ENCODE measurements at regions not wholly inside any gene's neighbourhood (a gene's known extent, or its start where the extent isn't known, plus 50 kb on each side); places are given as distances from the start of the nearest gene placed in this dataset.
"Not testable (repeated sequence)": the region's sequence is repeated elsewhere in the genome, so short reads cannot be mapped to it uniquely, and the experiment has no call there.

GRCh38 chr16:86735727-86736126, 157.4 kb downstream of the FOXL1 start:
- Histone ChIP-seq H3K27me3 (ENCODE audit: control insufficient read depth, insufficient read depth, low read length) (peaks cover 2% of the 10 kb centered on the region), H3K4me3 (replicated peaks in 1 of 4; ENCODE audit: control extremely low read depth in 1 of 4, insufficient read depth in 1 of 4, low read depth in 3 of 4, low read length in 4 of 4) (no peak overlapping the region), H3K9ac (ENCODE audit: insufficient read depth, low read length) (no peak overlapping the region), H3K4me2 (ENCODE audit: extremely low read depth, insufficient read depth, low read length) (no peak overlapping the region), H3K4me1 (ENCODE audit: control insufficient read depth, extremely low read depth, insufficient read depth, low read length) (peaks cover 5% of the 10 kb centered on the region), H3K79me2 (ENCODE audit: control insufficient read depth, insufficient read depth, low read length) (no peaks in the 10 kb centered on the region), H3K27ac (ENCODE audit: insufficient read depth, low read length) (no peak overlapping the region), H4K20me1 (ENCODE audit: control insufficient read depth, extremely low read depth, insufficient read depth, low read length) (no peaks in the 10 kb centered on the region), H3K36me3 (ENCODE audit: control insufficient read depth, insufficient read depth, low read length) (no peaks in the 10 kb centered on the region), H3K9me3 (ENCODE audit: control insufficient read depth, insufficient read depth, low read depth, low read length) (no peaks in the 10 kb centered on the region), H2AFZ (ENCODE audit: low read length) (no peak overlapping the region)
- TF ChIP-seq EZH2 (IDR thresholded peaks at IDR 0.05; ENCODE audit: low read length, missing control alignments) (no peak), CTCF (conservative IDR thresholded peaks at IDR 0.05 in 1 of 2, IDR thresholded peaks at IDR 0.05 in 1 of 2; ENCODE audit: low read depth in 1 of 2, low read length in 2 of 2) (no peak)
- DNase-seq (ENCODE audit: low read depth in 2 of 2): no peak

GRCh38 chr16:86736502-86736901, 158.2 kb downstream of the FOXL1 start:
- Histone ChIP-seq H3K79me2 (ENCODE audit: control insufficient read depth, insufficient read depth, low read length) (no peaks in the 10 kb centered on the region), H4K20me1 (ENCODE audit: control insufficient read depth, extremely low read depth, insufficient read depth, low read length) (no peaks in the 10 kb centered on the region), H3K27ac (ENCODE audit: insufficient read depth, low read length) (no peak overlapping the region), H3K4me2 (ENCODE audit: extremely low read depth, insufficient read depth, low read length) (no peak overlapping the region), H3K9ac (ENCODE audit: insufficient read depth, low read length) (no peak overlapping the region), H3K27me3 (ENCODE audit: control insufficient read depth, insufficient read depth, low read length) (peaks cover 2% of the 10 kb centered on the region), H3K4me1 (ENCODE audit: control insufficient read depth, extremely low read depth, insufficient read depth, low read length) (peaks cover 6% of the 10 kb centered on the region), H3K9me3 (ENCODE audit: control insufficient read depth, insufficient read depth, low read depth, low read length) (no peaks in the 10 kb centered on the region), H3K36me3 (ENCODE audit: control insufficient read depth, insufficient read depth, low read length) (no peaks in the 10 kb centered on the region), H3K4me3 (replicated peaks in 1 of 4; ENCODE audit: control extremely low read depth in 1 of 4, insufficient read depth in 1 of 4, low read depth in 3 of 4, low read length in 4 of 4) (no peak overlapping the region), H2AFZ (ENCODE audit: low read length) (no peak overlapping the region)
- no peak for DNase-seq (ENCODE audit: low read depth in 2 of 2)
- TF ChIP-seq CTCF (conservative IDR thresholded peaks at IDR 0.05 in 1 of 2, IDR thresholded peaks at IDR 0.05 in 1 of 2; ENCODE audit: low read depth in 1 of 2, low read length in 2 of 2): no peak
- no peak for TF ChIP-seq EZH2 (IDR thresholded peaks at IDR 0.05; ENCODE audit: low read length, missing control alignments)

GRCh38 chr16:86737083-86737482, 158.7 kb downstream of the FOXL1 start:
- Histone ChIP-seq H3K9me3 (ENCODE audit: control insufficient read depth, insufficient read depth, low read depth, low read length) (no peaks in the 10 kb centered on the region), H2AFZ (ENCODE audit: low read length) (no peak overlapping the region), H3K79me2 (ENCODE audit: control insufficient read depth, insufficient read depth, low read length) (no peaks in the 10 kb centered on the region), H3K27ac (ENCODE audit: insufficient read depth, low read length) (no peak overlapping the region), H4K20me1 (ENCODE audit: control insufficient read depth, extremely low read depth, insufficient read depth, low read length) (no peaks in the 10 kb centered on the region), H3K9ac (ENCODE audit: insufficient read depth, low read length) (no peak overlapping the region), H3K4me2 (ENCODE audit: extremely low read depth, insufficient read depth, low read length) (no peak overlapping the region), H3K36me3 (ENCODE audit: control insufficient read depth, insufficient read depth, low read length) (no peaks in the 10 kb centered on the region), H3K27me3 (ENCODE audit: control insufficient read depth, insufficient read depth, low read length) (no peaks in the 10 kb centered on the region), H3K4me3 (replicated peaks in 1 of 4; ENCODE audit: control extremely low read depth in 1 of 4, insufficient read depth in 1 of 4, low read depth in 3 of 4, low read length in 4 of 4) (no peak overlapping the region), H3K4me1 (ENCODE audit: control insufficient read depth, extremely low read depth, insufficient read depth, low read length) (peaks cover 8% of the 10 kb centered on the region)
- TF ChIP-seq CTCF (conservative IDR thresholded peaks at IDR 0.05 in 1 of 2, IDR thresholded peaks at IDR 0.05 in 1 of 2; ENCODE audit: low read depth in 1 of 2, low read length in 2 of 2) (no peak), EZH2 (IDR thresholded peaks at IDR 0.05; ENCODE audit: low read length, missing control alignments) (no peak)
- no peak for DNase-seq (ENCODE audit: low read depth in 2 of 2)

GRCh38 chr16:86738322-86738721, 160.0 kb downstream of the FOXL1 start:
- not testable (repeated sequence) for H3K4me3 ChIP-seq (replicated peaks in 1 of 4; ENCODE audit: control extremely low read depth in 1 of 4, insufficient read depth in 1 of 4, low read depth in 3 of 4, low read length in 4 of 4); H3K4me1 ChIP-seq (ENCODE audit: control insufficient read depth, extremely low read depth, insufficient read depth, low read length); H3K36me3 ChIP-seq (ENCODE audit: control insufficient read depth, insufficient read depth, low read length); H2AFZ ChIP-seq (ENCODE audit: low read length); H3K27me3 ChIP-seq (ENCODE audit: control insufficient read depth, insufficient read depth, low read length); H3K4me2 ChIP-seq (ENCODE audit: extremely low read depth, insufficient read depth, low read length); H3K79me2 ChIP-seq (ENCODE audit: control insufficient read depth, insufficient read depth, low read length); H4K20me1 ChIP-seq (ENCODE audit: control insufficient read depth, extremely low read depth, insufficient read depth, low read length); H3K9me3 ChIP-seq (ENCODE audit: control insufficient read depth, insufficient read depth, low read depth, low read length); H3K9ac ChIP-seq (ENCODE audit: insufficient read depth, low read length); H3K27ac ChIP-seq (ENCODE audit: insufficient read depth, low read length); DNase-seq (ENCODE audit: low read depth in 2 of 2)
